SH-SY5Y (cell line): ENCODE measurements at regions not wholly inside any gene's neighbourhood (a gene's known extent, or its start where the extent isn't known, plus 50 kb on each side); places are given as distances from the start of the nearest gene placed in this dataset.

Experiments used
- GATA2 ChIP-seq: IDR thresholded peaks from 2 replicates; pipeline ENCODE4 v1.6.1; 2011; ENCODE audit warnings: mild to moderate bottlenecking, low read depth, low read length
- GATA3 ChIP-seq: IDR thresholded peaks from 2 replicates; pipeline ENCODE4 v1.6.1; 2011; ENCODE audit warnings: low read depth, mild to moderate bottlenecking, low read length, moderate library complexity

- TF ChIP-seq GATA2, result no peak
- no peak for TF ChIP-seq GATA3
Observed at GRCh38 chr2:129857200-129857599, 122.3 kb upstream of the RAB6C start.
